HT-29 (cell line): ENCODE measurements at regions not wholly inside any gene's neighbourhood (a gene's known extent, or its start where the extent isn't known, plus 50 kb on each side); places are given as distances from the start of the nearest gene placed in this dataset.

Experiments
- DNase-seq: peaks from one replicate; pipeline ENCODE4 v3.0.0-alpha.2; 2015; ENCODE audit warnings: low spot score

GRCh38 chr13:70391678-70392077 lies 283.4 kb upstream of the KLHL1 start:
- DNase-seq = peak; percentile 73

GRCh38 chr13:70390968-70391367 lies 282.7 kb upstream of the KLHL1 start:
- peak; percentile 50 for DNase-seq

GRCh38 chr13:70390064-70390463 lies 281.8 kb upstream of the KLHL1 start:
- DNase-seq = no peak

- DNase-seq = no peak
Observed at GRCh38 chr13:70388935-70389334, 280.7 kb upstream of the KLHL1 start.

- DNase-seq = no peak
Observed at GRCh38 chr13:70386919-70387318, 278.7 kb upstream of the KLHL1 start.

- no peak for DNase-seq
Observed at GRCh38 chr13:70385852-70386251, 277.6 kb upstream of the KLHL1 start.

GRCh38 chr13:70384156-70384555 lies 275.9 kb upstream of the KLHL1 start:
- peak; percentile 20 for DNase-seq

GRCh38 chr13:70380809-70381208 lies 272.6 kb upstream of the KLHL1 start:
- DNase-seq = peak; percentile 44

- DNase-seq = peak; percentile 25
Observed at GRCh38 chr13:70375718-70376117, 267.5 kb upstream of the KLHL1 start.

GRCh38 chr13:70370924-70371323 lies 262.7 kb upstream of the KLHL1 start:
- no peak for DNase-seq

- DNase-seq = no peak
Observed at GRCh38 chr13:70366720-70367119, 258.5 kb upstream of the KLHL1 start.

GRCh38 chr13:70363991-70364390 lies 255.7 kb upstream of the KLHL1 start:
- no peak for DNase-seq

- no peak for DNase-seq
Observed at GRCh38 chr13:70362820-70363570, 254.7 kb upstream of the KLHL1 start.

- no peak for DNase-seq
Observed at GRCh38 chr13:70357031-70357430, 248.8 kb upstream of the KLHL1 start.

- DNase-seq = peak; percentile 12
Observed at GRCh38 chr13:70353096-70353495, 244.8 kb upstream of the KLHL1 start.

GRCh38 chr13:70347947-70348620 lies 239.8 kb upstream of the KLHL1 start:
- DNase-seq = no peak

- peak; percentile 73 for DNase-seq
Observed at GRCh38 chr13:70339738-70340137, 231.5 kb upstream of the KLHL1 start.

- DNase-seq = no peak
Observed at GRCh38 chr13:70338609-70339008, 230.4 kb upstream of the KLHL1 start.

- no peak for DNase-seq
Observed at GRCh38 chr13:70336866-70337265, 228.6 kb upstream of the KLHL1 start.

- no peak for DNase-seq
Observed at GRCh38 chr13:70333752-70334151, 225.5 kb upstream of the KLHL1 start.

- DNase-seq = no peak
Observed at GRCh38 chr13:70330697-70331361, 222.6 kb upstream of the KLHL1 start.

GRCh38 chr13:70324519-70324918 lies 216.3 kb upstream of the KLHL1 start:
- no peak for DNase-seq

GRCh38 chr13:70311191-70311590 lies 202.9 kb upstream of the KLHL1 start:
- DNase-seq = no peak
